GM19395 (cell line): ENCODE measurements at regions not wholly inside any gene's neighbourhood (a gene's known extent, or its start where the extent isn't known, plus 50 kb on each side); places are given as distances from the start of the nearest gene placed in this dataset.
"Not testable (repeated sequence)": the region's sequence is repeated elsewhere in the genome, so short reads cannot be mapped to it uniquely, and the experiment has no call there.

Experiments used
- ATAC-seq: cut with Tn5 transposase; IDR thresholded peaks from one replicate; pipeline ENCODE4 v1.9.1; 2021; ENCODE audit warnings: mild to moderate bottlenecking, moderate library complexity; ENCODE audit not compliant: unreplicated experiment

DNA sequence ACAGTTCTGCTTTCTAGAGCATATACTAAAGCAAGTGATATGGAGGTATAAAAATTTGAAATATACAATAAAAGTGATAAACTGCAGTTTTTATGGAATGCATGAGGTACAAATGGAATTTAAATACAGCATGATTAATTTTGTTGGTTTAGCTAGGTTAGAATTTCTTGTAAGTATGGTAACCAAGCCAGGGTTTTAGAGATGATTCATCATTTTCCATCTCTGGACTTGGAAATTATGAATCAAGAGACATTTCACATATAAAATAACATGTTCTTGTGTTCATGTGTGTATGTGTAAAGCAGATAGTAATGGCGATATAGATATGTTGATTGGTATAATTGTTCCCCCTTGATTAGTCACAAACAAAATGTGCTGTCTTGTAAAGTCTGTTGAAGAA is 1219.8 kb downstream of the CDH8 start:
- no peak for ATAC-seq

DNA sequence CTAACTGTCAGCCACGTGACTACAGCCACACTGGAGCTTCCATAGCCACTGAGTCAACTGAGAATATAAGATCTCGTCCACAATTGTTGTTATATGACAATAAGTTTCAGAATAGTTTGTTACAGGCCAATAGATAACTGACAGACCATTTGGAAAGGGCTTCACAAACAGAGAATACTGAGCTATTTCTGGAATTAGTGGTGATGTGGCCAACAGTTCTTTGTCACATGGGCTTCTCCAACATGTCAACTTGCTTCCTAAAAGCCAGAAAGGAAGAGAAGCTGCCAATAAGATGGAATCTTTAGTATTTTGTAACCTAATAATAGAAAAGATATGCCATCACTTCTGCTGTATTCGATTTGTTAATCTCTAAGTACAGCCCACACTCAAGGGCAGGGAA is 1220.4 kb downstream of the CDH8 start:
- no peak for ATAC-seq

- ATAC-seq, result no peak
Measured at GRCh38 chr16:60815033-60815432, 1221.2 kb downstream of the CDH8 start.

DNA sequence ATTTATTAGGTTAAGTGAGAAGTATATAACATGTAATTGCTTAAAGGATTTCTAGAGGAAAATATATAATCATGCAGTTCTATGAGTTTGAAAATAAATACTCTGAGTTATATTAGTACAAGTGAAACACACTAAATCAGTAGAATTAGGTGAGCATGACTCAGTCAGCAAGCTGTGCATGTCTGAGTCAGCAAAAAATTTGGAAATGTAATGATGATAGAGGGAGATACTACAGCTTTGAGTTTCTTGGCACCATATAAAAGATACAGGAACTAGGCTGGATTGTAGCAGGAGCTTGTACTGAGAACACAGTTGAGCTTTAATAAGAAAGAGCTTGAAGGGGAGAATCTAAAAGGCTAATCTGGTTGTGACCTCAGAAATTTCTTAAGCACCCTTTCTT is 1224.6 kb downstream of the CDH8 start:
- ATAC-seq, result no peak

GRCh38 chr16:60811051-60811608 is 1225.1 kb downstream of the CDH8 start:
- no peak for ATAC-seq

DNA sequence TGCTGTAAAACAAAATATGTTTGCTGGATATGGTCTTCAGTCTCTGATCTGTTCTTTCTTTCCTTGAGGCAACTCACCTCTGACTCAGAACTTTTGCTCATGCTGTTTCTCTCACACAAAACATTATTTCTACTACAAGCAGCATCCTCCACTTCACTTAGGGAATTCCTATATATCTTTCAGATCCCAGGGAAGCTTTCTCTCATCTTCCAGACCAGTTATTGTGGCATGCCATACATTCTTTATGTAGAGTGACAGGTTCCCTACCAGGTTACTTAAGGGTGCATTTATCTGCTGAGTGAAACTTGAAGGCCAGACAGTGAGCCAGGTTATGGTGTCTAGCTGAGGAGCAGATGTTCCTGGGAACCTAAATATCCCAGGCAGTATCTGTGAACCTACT is 1226.0 kb downstream of the CDH8 start:
- ATAC-seq, result no peak

GRCh38 chr16:60792437-60792836 is 1243.8 kb downstream of the CDH8 start:
- no peak for ATAC-seq

DNA sequence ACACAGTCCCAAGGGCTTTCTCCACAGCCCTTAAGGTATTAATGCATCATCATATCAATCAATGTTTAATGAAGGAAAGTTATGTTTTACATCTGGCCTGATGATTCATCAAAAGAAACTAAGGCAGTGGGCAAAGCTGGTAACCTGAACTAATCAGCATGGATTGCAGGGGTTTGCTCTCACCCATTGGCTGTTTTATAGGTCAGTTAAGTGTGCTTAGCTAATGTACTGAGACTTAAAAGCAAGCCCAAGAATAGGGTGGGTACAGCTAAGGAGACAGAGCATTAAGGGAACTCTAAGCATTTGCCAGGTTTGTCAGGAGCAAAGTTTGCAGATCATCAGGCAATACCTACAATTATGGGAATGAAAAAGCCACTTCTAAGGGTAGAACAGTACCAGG is 1247.6 kb downstream of the CDH8 start:
- no peak for ATAC-seq

- ATAC-seq, result no peak
Measured at GRCh38 chr16:60776281-60776680, 1260.0 kb downstream of the CDH8 start.

- no peak for ATAC-seq
Measured at GRCh38 chr16:60771138-60771537, 1265.1 kb downstream of the CDH8 start.

GRCh38 chr16:60770384-60770783 is 1265.9 kb downstream of the CDH8 start:
- not testable (repeated sequence) for ATAC-seq

DNA sequence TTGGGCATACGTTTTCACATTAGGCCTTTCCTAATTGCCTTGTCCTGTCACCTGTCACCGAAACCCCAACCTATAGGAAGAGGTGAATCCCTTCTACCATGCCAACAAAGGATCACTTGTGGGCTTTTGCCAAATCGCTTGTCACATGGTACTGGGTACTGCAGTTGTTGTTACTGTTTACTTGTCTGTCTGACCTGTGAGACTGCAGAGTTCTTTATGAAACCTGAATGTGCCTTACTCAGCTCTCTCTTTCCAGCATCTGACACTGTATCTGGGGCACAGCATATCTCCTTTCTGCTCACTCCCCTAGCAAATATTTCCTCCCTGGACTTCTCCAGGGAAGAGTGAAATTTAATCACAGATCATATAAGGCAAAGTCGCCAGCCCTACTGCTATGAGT is 1272.4 kb downstream of the CDH8 start:
- no peak for ATAC-seq

- no peak for ATAC-seq
Measured at GRCh38 chr16:60755907-60756306, 1280.3 kb downstream of the CDH8 start.

- no peak for ATAC-seq
Measured at GRCh38 chr16:60748366-60748765, 1287.9 kb downstream of the CDH8 start.

DNA sequence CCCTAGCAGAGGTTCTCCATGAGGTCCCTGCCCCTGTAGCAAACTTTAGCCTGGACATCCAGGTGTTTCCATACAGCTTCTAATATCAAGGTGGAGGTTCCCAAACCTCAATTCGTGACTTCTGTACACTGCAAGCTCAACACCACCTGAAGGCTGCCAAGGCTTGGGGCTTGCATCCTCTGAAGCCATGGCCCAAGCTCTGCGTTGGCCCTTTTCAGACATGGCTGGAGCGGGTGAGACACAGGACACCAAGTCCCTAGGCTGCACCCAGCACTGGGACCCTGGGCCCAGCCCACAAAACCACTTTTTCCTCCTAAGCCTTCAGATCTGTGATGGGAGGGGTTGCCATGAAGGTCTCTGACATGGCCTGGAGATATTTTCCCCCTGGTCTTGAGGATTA is 1292.0 kb downstream of the CDH8 start:
- ATAC-seq, result no peak

DNA sequence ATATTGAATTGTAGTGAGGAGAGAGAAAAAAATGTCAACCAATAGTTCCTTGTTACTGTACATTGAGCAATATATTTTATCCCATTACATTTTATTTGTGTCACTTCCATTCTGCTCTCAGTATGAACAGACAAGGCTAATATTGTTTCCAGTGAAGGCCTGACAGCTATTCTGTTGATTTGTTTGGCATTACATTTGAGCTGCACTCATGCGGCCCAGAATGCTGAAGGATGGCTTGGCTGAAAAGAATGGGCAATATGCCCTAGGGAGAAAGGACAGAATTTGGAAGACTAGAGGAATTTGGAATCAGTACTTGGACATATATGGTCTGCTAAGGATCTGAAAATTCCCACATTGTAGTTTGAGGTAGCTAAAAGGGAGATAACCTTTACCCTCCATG is 1294.4 kb downstream of the CDH8 start:
- ATAC-seq, result no peak

DNA sequence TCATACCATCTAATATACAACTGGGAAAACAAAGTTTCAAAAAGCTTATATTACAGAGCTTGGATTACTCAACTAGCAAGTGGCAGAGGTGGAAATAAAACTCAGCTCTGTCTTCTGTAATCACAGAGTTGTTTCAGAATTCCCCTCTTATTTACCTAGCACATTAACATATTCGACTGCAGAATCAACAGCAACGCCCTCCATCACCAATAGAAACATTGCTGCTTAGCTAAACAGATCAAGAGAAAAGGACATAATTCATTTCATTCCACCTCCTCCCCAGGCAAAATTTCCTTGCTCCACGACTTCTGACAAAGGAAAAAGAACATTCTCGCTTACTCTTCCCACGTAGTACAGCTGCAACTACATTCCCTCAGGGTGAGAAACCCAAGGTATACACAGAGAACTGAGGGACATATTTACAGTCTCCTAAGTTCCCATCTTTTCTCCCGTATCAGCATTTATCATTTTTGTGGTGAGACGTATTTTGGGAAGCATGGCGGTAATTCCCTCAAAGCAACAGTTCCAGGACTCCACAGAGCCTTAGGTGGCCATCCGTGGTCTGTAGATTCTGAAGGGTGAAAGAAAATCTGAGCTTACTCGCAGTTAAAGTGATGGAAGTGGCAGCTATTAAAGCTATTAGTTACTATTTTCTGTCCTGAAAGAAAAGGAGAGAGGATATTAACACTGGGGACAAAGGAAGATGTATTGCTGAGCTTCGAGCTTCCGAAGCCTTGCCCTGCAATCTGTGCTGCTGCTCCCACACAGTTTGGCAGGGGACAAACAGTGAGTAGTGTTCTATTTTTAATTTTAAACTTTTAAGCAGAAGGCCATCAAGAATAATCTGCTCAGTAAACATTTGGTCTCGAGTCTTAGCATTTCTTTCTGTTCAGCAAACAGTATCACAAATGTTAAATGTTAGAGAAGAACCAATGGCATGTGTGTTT is 1296.2 kb downstream of the CDH8 start:
- no peak for ATAC-seq

GRCh38 chr16:60731329-60732050 is 1304.7 kb downstream of the CDH8 start:
- ATAC-seq, result no peak

GRCh38 chr16:60729051-60729450 is 1307.2 kb downstream of the CDH8 start:
- ATAC-seq, result no peak

GRCh38 chr16:60727851-60728250 is 1308.4 kb downstream of the CDH8 start:
- ATAC-seq, result no peak

DNA sequence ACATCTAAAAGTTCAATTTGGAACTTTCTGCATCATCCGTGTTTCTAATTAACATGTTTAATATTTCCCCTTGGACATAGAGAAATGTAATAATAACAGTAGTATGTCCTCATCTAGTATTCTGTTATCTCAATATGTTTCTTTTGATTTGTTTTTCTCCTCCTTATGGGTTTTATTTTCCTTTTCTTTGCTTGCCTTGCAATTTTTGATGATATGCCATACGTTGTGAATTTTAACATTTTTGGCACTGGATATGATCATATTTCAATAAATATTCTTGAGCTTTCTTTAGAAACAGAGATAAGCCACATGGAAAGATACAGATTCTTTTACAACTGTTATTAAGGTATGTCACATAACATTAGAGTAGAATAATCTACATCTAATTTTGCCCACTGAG is 1316.2 kb downstream of the CDH8 start:
- ATAC-seq, result no peak

DNA sequence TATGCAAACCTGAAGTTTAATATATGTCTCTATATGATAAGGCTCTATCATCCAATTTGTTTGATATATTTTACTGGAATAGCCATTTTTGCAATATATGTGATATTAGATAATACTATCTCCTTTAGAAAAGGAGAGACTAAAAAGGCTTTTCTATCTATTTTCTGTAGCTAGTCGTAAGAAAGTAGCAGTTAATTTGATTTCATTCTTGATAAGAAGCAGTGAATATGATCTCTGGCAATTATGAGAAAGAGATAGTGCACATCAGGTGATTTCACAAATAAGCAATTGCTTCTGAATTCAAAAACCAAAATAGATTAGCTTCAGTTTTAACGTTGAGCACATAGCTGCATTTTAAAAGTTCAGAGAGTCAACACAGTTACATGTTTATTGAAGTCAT is 1318.4 kb downstream of the CDH8 start:
- no peak for ATAC-seq
